ENCODE measurements at regions not wholly inside any gene's neighbourhood (a gene's known extent, or its start where the extent isn't known, plus 50 kb on each side); places are given as distances from the start of the nearest gene placed in this dataset.

DNA sequence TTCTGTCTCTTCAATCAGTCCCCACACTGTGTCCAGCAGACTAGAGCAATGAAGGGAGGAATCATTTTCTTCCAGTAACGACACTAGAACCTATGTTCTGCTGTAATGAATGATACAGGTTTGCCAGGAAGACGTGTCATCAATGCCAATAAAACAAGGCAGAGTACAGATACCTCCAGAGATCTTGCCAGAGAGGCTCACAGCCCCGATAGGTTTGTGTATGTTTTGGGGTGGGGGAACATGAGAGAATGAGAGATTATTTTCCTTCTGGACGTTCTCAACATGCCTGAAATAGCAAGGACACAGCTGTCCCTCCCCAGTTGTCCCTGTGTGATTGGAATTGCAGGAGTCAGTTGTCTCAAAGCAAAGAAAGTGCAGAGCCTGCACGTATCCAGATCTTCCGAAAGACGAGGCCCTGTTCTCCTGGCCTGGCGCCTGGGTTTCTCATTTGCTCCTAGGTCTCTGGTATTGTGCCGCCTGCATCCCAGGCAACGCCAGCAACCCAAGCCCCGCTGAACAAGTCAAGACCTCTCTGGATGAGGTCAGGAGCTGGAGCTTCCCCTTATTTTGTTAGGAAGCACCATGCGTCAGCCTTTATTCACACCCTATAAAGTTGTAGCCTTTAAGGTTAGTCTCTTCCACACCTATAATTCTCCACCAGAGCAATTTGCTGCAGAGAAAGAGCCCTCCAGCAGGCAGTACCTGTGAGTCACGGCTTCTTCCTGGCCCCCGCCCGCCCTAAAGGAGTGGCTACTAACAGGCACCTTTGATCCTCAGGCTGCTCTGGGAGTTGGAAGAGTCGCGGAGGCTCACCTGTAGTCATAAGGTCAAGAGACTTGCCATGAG lies 130.5 kb downstream of the TOMM20 start:
- Histone ChIP-seq H3K36me3 (ENCODE audit: control insufficient read depth in 4 of 4, insufficient read depth in 4 of 4, low read length in 3 of 4) (no peaks in the 10 kb centered on the region), H3K27me3 (replicated peaks in 2 of 5; ENCODE audit: control insufficient read depth in 4 of 5, insufficient read depth in 5 of 5, low read length in 4 of 5) (no peaks in the 10 kb centered on the region), H3K9me3 (ENCODE audit: control extremely low read depth in 1 of 5, control insufficient read depth in 4 of 5, insufficient read depth in 2 of 5, low read depth in 1 of 5, low read length in 4 of 5) (no peaks in the 10 kb centered on the region), H3K4me1 (ENCODE audit: control extremely low read depth in 1 of 4, control insufficient read depth in 4 of 4, insufficient read depth in 4 of 4, low read length in 3 of 4) (peaks cover 2 to 28% (median 26%) of the 10 kb centered on the region in 4 experiments), H3K4me3 (ENCODE audit: control insufficient read depth in 1 of 7, extremely low read depth in 1 of 7, insufficient read depth in 4 of 7, low read depth in 2 of 7, low read length in 6 of 7) (no peak overlapping the region), H3K27ac (ENCODE audit: insufficient read depth in 1 of 2, low read depth in 1 of 2, low read length in 2 of 2, poor library complexity in 1 of 2, severe bottlenecking in 2 of 2) (no peak overlapping the region)
- CTCF ChIA-PET = interaction anchor here (0.6 to 1.9 kb wide), 2 partner anchors 8 to 15 kb away, joined by 3 to 7 read pairs; no protein-coding TSS in a partner anchor
- no peak for DNase-seq
- POLR2A ChIA-PET = no interaction called here
- 98% methylated on average over 17 of the region's 17 CpGs for WGBS (ENCODE audit: insufficient coverage)

DNA sequence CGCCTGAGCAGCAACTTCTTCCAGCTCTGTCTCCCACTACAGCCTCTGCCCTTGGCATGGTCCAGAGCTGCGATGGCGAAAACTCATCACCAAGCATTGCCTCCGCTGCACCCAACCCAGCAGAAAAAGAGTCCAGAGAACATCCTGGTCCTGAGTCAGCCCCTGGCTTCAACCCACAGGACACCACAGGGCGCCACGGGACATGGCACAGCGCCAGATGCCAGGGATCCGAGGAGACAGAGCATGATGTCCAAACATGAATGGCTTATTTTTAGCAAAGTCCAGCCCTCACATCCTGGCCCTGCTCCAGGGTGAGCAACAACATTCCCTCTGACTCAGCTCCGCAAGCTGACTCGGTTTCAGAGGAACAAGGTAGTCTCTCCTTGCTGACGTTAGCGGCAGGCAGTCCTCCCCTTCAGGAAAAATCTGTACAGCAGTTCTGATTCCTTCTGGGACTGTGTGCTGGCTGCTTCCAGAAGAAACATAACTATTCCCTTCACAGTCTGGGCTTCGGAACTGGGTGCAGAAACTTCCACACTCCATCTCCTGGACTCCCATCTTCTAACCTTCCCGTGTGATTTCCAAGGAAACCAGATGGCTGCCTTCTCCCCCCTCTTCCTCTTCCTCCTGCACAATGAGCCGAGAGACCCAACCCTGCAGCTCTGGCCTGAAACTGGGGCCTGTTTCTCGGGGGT lies 131.3 kb downstream of the TOMM20 start:
- no peaks in the 10 kb centered on the region for H3K9me3 ChIP-seq (ENCODE audit: control extremely low read depth in 1 of 5, control insufficient read depth in 4 of 5, insufficient read depth in 2 of 5, low read depth in 1 of 5, low read length in 4 of 5)
- H3K4me1 ChIP-seq (ENCODE audit: control extremely low read depth in 1 of 4, control insufficient read depth in 4 of 4, insufficient read depth in 4 of 4, low read length in 3 of 4) = peaks cover 2 to 28% (median 26%) of the 10 kb centered on the region in 4 experiments
- no peak for DNase-seq
- H3K27ac ChIP-seq (ENCODE audit: insufficient read depth in 1 of 2, low read depth in 1 of 2, low read length in 2 of 2, poor library complexity in 1 of 2, severe bottlenecking in 2 of 2) = no peak overlapping the region
- CTCF ChIA-PET = interaction anchor here (0.8 to 1.0 kb wide), 2 partner anchors 11 to 14 kb away, joined by 3 read pairs; no protein-coding TSS in a partner anchor
- no peak overlapping the region for H3K4me3 ChIP-seq (ENCODE audit: control insufficient read depth in 1 of 7, extremely low read depth in 1 of 7, insufficient read depth in 4 of 7, low read depth in 2 of 7, low read length in 6 of 7)
- POLR2A ChIA-PET = no interaction called here
- 83% methylated on average over 14 of the region's 16 CpGs for WGBS (ENCODE audit: insufficient coverage)
- H3K36me3 ChIP-seq (ENCODE audit: control insufficient read depth in 4 of 4, insufficient read depth in 4 of 4, low read length in 3 of 4) = no peaks in the 10 kb centered on the region
- no peaks in the 10 kb centered on the region for H3K27me3 ChIP-seq (replicated peaks in 2 of 5; ENCODE audit: control insufficient read depth in 4 of 5, insufficient read depth in 5 of 5, low read length in 4 of 5)

DNA sequence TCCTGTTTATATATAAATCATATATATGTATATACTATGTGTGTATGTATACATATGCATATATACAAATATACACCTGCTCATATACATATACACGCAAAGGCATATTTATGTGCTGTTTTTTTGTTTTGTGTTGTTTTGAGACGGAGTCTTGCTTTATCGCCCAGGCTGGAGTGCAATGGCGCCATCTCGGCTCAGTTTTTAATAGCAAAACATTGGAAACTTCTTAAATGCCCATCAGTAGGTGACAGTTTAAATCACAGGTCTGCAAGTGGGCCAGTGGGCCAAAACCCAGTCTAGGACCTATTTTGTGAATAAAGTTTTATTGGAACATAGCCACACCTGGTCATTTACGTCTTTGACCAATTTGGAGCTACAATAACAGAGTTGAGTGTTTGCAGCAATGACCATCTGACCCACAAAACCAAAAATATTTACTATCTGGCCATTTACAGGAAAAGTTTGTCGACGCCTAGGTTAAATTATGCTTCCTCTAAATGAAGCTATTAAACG lies 132.3 kb downstream of the TOMM20 start:
- WGBS (ENCODE audit: insufficient coverage) = 96% methylated on average over 6 of the region's 9 CpGs
- ChIA-PET POLR2A (no interaction called here), CTCF (interaction anchor here (0.6 to 1.0 kb wide), 3 partner anchors 9 to 15 kb away, joined by 3 read pairs; no protein-coding TSS in a partner anchor)
- Histone ChIP-seq H3K4me1 (ENCODE audit: control extremely low read depth in 1 of 4, control insufficient read depth in 4 of 4, insufficient read depth in 4 of 4, low read length in 3 of 4) (peaks cover 2 to 28% (median 26%) of the 10 kb centered on the region in 4 experiments), H3K36me3 (ENCODE audit: control insufficient read depth in 4 of 4, insufficient read depth in 4 of 4, low read length in 3 of 4) (no peaks in the 10 kb centered on the region), H3K4me3 (ENCODE audit: control insufficient read depth in 1 of 7, extremely low read depth in 1 of 7, insufficient read depth in 4 of 7, low read depth in 2 of 7, low read length in 6 of 7) (no peak overlapping the region), H3K27me3 (replicated peaks in 2 of 5; ENCODE audit: control insufficient read depth in 4 of 5, insufficient read depth in 5 of 5, low read length in 4 of 5) (no peaks in the 10 kb centered on the region), H3K9me3 (ENCODE audit: control extremely low read depth in 1 of 5, control insufficient read depth in 4 of 5, insufficient read depth in 2 of 5, low read depth in 1 of 5, low read length in 4 of 5) (no peaks in the 10 kb centered on the region), H3K27ac (ENCODE audit: insufficient read depth in 1 of 2, low read depth in 1 of 2, low read length in 2 of 2, poor library complexity in 1 of 2, severe bottlenecking in 2 of 2) (no peak overlapping the region)
- DNase-seq = no peak

DNA sequence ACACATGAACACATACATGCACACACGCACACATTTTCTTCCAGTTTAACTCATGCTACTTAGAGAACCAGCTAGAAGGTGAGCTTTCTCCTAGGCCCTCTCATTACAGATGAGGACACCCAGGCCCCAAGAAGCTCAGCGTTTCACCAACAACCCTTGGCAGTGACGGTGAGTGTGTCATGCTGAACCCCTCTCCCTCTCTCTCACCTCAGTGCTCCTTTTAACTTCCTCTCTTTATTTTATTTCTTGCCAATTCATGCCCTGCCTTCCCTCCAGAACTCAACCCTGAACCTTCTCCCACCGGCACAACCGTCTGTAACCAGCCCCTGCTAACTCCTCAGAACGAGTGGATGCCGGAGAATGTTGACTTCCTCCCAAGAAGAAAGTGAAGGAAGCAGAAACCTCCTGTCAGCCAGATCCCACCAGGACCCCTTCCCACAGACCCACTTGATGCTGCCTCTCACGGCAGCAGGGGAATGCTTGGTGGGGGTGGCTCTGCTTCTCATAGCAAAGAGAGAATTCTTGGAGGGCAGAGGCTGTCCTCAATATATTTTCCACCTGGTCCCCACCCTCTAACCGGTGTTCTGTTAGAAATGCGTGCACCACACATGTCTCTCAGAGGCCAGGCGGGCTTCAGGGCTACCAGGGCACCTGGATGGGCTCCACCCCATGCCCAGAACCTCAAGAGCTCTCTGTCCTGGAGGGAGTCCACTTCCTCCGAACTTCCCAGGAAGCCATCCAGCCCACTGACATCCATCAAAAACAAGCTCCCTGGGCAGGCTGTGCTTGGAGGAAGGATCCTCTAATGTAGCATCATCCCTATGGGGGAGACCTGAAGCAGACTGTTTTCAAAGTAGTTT lies 134.0 kb downstream of the TOMM20 start:
- Histone ChIP-seq H3K9me3 (ENCODE audit: control extremely low read depth in 1 of 5, control insufficient read depth in 4 of 5, insufficient read depth in 2 of 5, low read depth in 1 of 5, low read length in 4 of 5) (no peaks in the 10 kb centered on the region), H3K4me1 (ENCODE audit: control extremely low read depth in 1 of 4, control insufficient read depth in 4 of 4, insufficient read depth in 4 of 4, low read length in 3 of 4) (peaks cover 2 to 28% (median 26%) of the 10 kb centered on the region in 4 experiments), H3K4me3 (ENCODE audit: control insufficient read depth in 1 of 7, extremely low read depth in 1 of 7, insufficient read depth in 4 of 7, low read depth in 2 of 7, low read length in 6 of 7) (no peak overlapping the region), H3K36me3 (ENCODE audit: control insufficient read depth in 4 of 4, insufficient read depth in 4 of 4, low read length in 3 of 4) (no peaks in the 10 kb centered on the region), H3K27ac (ENCODE audit: insufficient read depth in 1 of 2, low read depth in 1 of 2, low read length in 2 of 2, poor library complexity in 1 of 2, severe bottlenecking in 2 of 2) (peak overlapping the region; percentile 31 to 50), H3K27me3 (replicated peaks in 2 of 5; ENCODE audit: control insufficient read depth in 4 of 5, insufficient read depth in 5 of 5, low read length in 4 of 5) (no peaks in the 10 kb centered on the region)
- CTCF ChIA-PET = interaction anchor here (0.8 to 1.4 kb wide), 3 partner anchors 14 to 16 kb away, joined by 3 to 6 read pairs (median 3); no protein-coding TSS in a partner anchor
- 39% methylated on average over 10 of the region's 12 CpGs for WGBS (ENCODE audit: insufficient coverage)
- POLR2A ChIA-PET = interaction anchor here (0.6 to 1.8 kb wide), 2 partner anchors 17 to 36 kb away, joined by 3 to 4 read pairs; no protein-coding TSS in a partner anchor
- peak in 1 of 3 donors; percentile 53 for DNase-seq

DNA sequence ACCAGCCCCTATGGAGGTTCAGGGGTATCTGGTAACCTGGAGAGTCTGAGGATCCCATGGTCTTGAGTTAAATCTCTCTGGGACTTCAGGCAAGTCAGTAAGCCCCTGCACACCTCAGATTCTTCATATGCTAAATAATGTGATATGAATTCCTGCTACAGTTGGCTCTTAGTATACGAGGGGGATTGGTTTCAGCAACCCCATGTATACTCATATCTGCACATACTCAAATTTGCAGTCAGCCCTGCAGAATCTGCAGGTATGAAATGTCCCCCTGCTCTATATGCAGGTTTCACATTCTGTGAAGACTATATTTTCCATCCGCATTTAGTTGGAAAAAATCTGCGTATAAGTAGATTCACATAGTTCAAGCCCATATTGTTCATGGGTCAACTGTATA lies 136.6 kb downstream of the TOMM20 start:
- ChIA-PET CTCF (no interaction called here), POLR2A (no interaction called here)
- Histone ChIP-seq H3K27me3 (replicated peaks in 2 of 5; ENCODE audit: control insufficient read depth in 4 of 5, insufficient read depth in 5 of 5, low read length in 4 of 5) (no peaks in the 10 kb centered on the region), H3K36me3 (ENCODE audit: control insufficient read depth in 4 of 4, insufficient read depth in 4 of 4, low read length in 3 of 4) (no peaks in the 10 kb centered on the region), H3K4me1 (ENCODE audit: control extremely low read depth in 1 of 4, control insufficient read depth in 4 of 4, insufficient read depth in 4 of 4, low read length in 3 of 4) (peaks cover 2 to 23% (median 20%) of the 10 kb centered on the region in 4 experiments), H3K9me3 (ENCODE audit: control extremely low read depth in 1 of 5, control insufficient read depth in 4 of 5, insufficient read depth in 2 of 5, low read depth in 1 of 5, low read length in 4 of 5) (no peaks in the 10 kb centered on the region), H3K4me3 (ENCODE audit: control insufficient read depth in 1 of 7, extremely low read depth in 1 of 7, insufficient read depth in 4 of 7, low read depth in 2 of 7, low read length in 6 of 7) (no peak overlapping the region), H3K27ac (ENCODE audit: insufficient read depth in 1 of 2, low read depth in 1 of 2, low read length in 2 of 2, poor library complexity in 1 of 2, severe bottlenecking in 2 of 2) (no peak overlapping the region)
- WGBS (ENCODE audit: insufficient coverage) = 88% methylated on average over 2 of the region's 3 CpGs
- no peak for DNase-seq

DNA sequence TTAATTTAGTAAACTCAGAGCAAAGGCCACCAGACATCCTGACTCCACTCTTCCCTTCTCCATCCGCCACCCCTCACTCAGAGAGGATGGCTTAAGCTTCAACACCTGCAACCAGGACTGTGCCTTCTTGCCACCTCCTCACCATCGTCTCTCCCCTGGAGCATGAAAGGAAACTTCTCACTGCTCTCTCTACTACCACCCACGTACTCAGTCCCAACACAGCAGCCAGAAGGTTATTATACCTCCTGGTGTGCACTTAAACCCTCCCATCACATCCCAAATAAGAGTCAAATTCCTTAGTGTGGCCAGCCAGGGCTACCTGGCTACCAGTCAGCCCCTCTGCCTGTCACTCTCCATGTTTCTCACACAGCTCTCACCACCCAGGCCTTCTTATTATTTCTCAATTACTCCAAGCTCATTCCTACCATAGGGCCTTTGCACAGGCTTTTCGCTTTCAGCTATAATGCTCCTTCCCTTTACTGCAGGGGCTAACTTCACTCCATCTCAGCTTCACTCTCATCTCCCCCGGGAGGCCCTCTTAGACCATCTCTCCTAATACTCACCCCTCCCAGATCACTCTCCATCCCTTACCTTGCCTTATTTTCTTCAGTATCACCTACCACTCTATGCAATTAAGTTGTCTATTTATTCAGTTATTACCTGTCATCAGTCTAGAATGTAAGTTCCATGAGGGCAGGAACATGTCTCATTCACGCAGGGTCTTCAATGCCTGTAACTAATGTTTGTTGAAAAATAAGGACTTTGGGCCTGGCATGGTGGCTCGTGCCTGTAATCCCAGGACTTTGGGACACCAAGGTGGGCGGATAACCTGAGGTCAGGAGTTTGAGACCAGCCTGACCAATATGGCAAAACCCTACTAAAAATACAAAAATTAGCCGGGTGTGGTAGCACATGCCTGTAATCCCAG lies 137.5 kb downstream of the TOMM20 start:
- no peaks in the 10 kb centered on the region for H3K27me3 ChIP-seq (replicated peaks in 2 of 5; ENCODE audit: control insufficient read depth in 4 of 5, insufficient read depth in 5 of 5, low read length in 4 of 5)
- no peaks in the 10 kb centered on the region for H3K36me3 ChIP-seq (ENCODE audit: control insufficient read depth in 4 of 4, insufficient read depth in 4 of 4, low read length in 3 of 4)
- peaks cover 2 to 29% (median 22%) of the 10 kb centered on the region in 4 experiments for H3K4me1 ChIP-seq (ENCODE audit: control extremely low read depth in 1 of 4, control insufficient read depth in 4 of 4, insufficient read depth in 4 of 4, low read length in 3 of 4)
- no peak for DNase-seq
- ChIA-PET POLR2A (interaction anchor here (0.6 kb wide), 1 partner anchor 29 kb away, joined by 3 read pairs; no protein-coding TSS in a partner anchor), CTCF (interaction anchor here (1.0 to 1.9 kb wide), 4 partner anchors 8 to 21 kb away, joined by 3 to 7 read pairs (median 4); no protein-coding TSS in a partner anchor)
- H3K9me3 ChIP-seq (ENCODE audit: control extremely low read depth in 1 of 5, control insufficient read depth in 4 of 5, insufficient read depth in 2 of 5, low read depth in 1 of 5, low read length in 4 of 5) = no peaks in the 10 kb centered on the region
- no peak overlapping the region for H3K27ac ChIP-seq (ENCODE audit: insufficient read depth in 1 of 2, low read depth in 1 of 2, low read length in 2 of 2, poor library complexity in 1 of 2, severe bottlenecking in 2 of 2)
- no peak overlapping the region for H3K4me3 ChIP-seq (ENCODE audit: control insufficient read depth in 1 of 7, extremely low read depth in 1 of 7, insufficient read depth in 4 of 7, low read depth in 2 of 7, low read length in 6 of 7)
- 96% methylated on average over 8 of the region's 9 CpGs for WGBS (ENCODE audit: insufficient coverage)
